Left lung (tissue), 4 donors: ENCODE measurements at regions not wholly inside any gene's neighbourhood (a gene's known extent, or its start where the extent isn't known, plus 50 kb on each side); places are given as distances from the start of the nearest gene placed in this dataset.
A peak's percentile ranks its signal among the peaks of the same experiment; 100 is the strongest.

Experiments
- ATAC-seq: fragments of 200-7000 bp; cut with Tn5 transposase; one replicate; pipeline ENCODE4 v1.9.1; 2020; ENCODE audit warnings: moderate library complexity
- DNase-seq, 4 donors: peaks; one replicate each; pipeline ENCODE4 v3.0.0-alpha.2; 2013 to 2020
- H3K27ac ChIP-seq, 2 donors: fragments of 200-600 bp; sonication (generic) in 1 of 2; one replicate each; pipeline versions ENCODE4 v1.5.0 to v1.8.0; 2020 to 2021
- H3K27me3 ChIP-seq, 2 donors: fragments of 200-600 bp; sonication (generic) in 1 of 2; one replicate each; pipeline versions ENCODE4 v1.5.0 to v1.8.0; 2020 to 2021
- H3K36me3 ChIP-seq, 2 donors: fragments of 200-600 bp; sonication (generic) in 1 of 2; one replicate each; pipeline versions ENCODE4 v1.5.0 to v1.8.0; 2020 to 2021
- H3K4me1 ChIP-seq, 2 donors: fragments of 200-600 bp; one replicate each; pipeline ENCODE4 v1.8.0; 2021
- H3K4me3 ChIP-seq, 2 donors: fragments of 200-600 bp; sonication (generic) in 1 of 2; one replicate each; pipeline versions ENCODE4 v1.5.0 to v1.8.0; 2020 to 2021; ENCODE audit warnings: mild to moderate bottlenecking in 1 of 2
- H3K9me3 ChIP-seq, 2 donors: fragments of 200-600 bp; sonication (generic) in 1 of 2; one replicate each; pipeline versions ENCODE4 v1.5.0 to v1.8.0; 2020 to 2021
- CTCF ChIP-seq, 2 donors: fragments of 200-600 bp; sonication (generic) in 1 of 2; IDR thresholded peaks; one replicate each; pipeline versions ENCODE4 v1.5.0 to v1.8.0; 2021; ENCODE audit warnings: antibody characterized with exemption in 2 of 2
- intact Hi-C, 2 donors: fragments of 100-400 bp; cut with DNase I; formaldehyde crosslinking; loops; one replicate each; pipeline versions ENCODE4 v1.11.2 to v1.14.2; 2022
- donor health status: DM: no; HTN: yes; CAD: no.
- donor health status: DM: no; HTN: no; CAD: no.

GRCh38 chr5:61268871-61269270 lies 63.2 kb upstream of the ZSWIM6 start:
- no peak for TF ChIP-seq CTCF (IDR thresholded peaks at IDR 0.05)

GRCh38 chr5:61270510-61271165 lies 61.4 kb upstream of the ZSWIM6 start:
- no peaks in the 10 kb centered on the region for H3K36me3 ChIP-seq
- no peaks in the 10 kb centered on the region for H3K9me3 ChIP-seq
- DNase-seq = no peak
- intact Hi-C loops = no loop called here
- no peak for TF ChIP-seq CTCF (IDR thresholded peaks at IDR 0.05)
- no peaks in the 10 kb centered on the region for H3K27me3 ChIP-seq
- no peak for ATAC-seq
- no peak overlapping the region for H3K4me3 ChIP-seq
- H3K27ac ChIP-seq = no peak overlapping the region
- peaks cover 12 to 25% of the 10 kb centered on the region in 2 donors for H3K4me1 ChIP-seq

More at GRCh38 chr5:61268871-61269270, 63.2 kb upstream of the ZSWIM6 start:
- Histone ChIP-seq H3K9me3 (no peaks in the 10 kb centered on the region), H3K4me1 (peaks cover 5 to 15% of the 10 kb centered on the region in 2 donors), H3K36me3 (no peaks in the 10 kb centered on the region), H3K27ac (no peak overlapping the region), H3K4me3 (no peak overlapping the region), H3K27me3 (no peaks in the 10 kb centered on the region)
- ATAC-seq (no peak), DNase-seq (no peak)
- intact Hi-C loops = no loop called here

- Histone ChIP-seq H3K4me1 (peaks cover 18 to 45% of the 10 kb centered on the region in 2 donors), H3K4me3 (no peak overlapping the region), H3K9me3 (no peaks in the 10 kb centered on the region), H3K27ac (no peak overlapping the region), H3K36me3 (no peaks in the 10 kb centered on the region), H3K27me3 (no peaks in the 10 kb centered on the region)
- intact Hi-C loops = no loop called here
- ATAC-seq (no peak), DNase-seq (no peak)
- no peak for TF ChIP-seq CTCF (IDR thresholded peaks at IDR 0.05)
Observed at GRCh38 chr5:61272688-61273087, 59.4 kb upstream of the ZSWIM6 start.

- intact Hi-C loops = no loop called here
- Histone ChIP-seq H3K4me1 (peaks cover 18 to 52% of the 10 kb centered on the region in 2 donors), H3K4me3 (no peak overlapping the region), H3K27me3 (no peaks in the 10 kb centered on the region), H3K27ac (peak overlapping the region in 1 of 2 donors; percentile 85), H3K9me3 (no peaks in the 10 kb centered on the region), H3K36me3 (no peaks in the 10 kb centered on the region)
- no peak for ATAC-seq
- no peak for DNase-seq
- no peak for TF ChIP-seq CTCF (IDR thresholded peaks at IDR 0.05)
Observed at GRCh38 chr5:61273279-61273975, 58.6 kb upstream of the ZSWIM6 start.

- peak in 1 of 4 donors; percentile 47 for DNase-seq
- H3K4me1 ChIP-seq = peaks cover 18 to 58% of the 10 kb centered on the region in 2 donors
- TF ChIP-seq CTCF (IDR thresholded peaks at IDR 0.05) = no peak
- ATAC-seq = no peak
- H3K27ac ChIP-seq = peak overlapping the region in 1 of 2 donors; percentile 85
- intact Hi-C loops = no loop called here
- H3K4me3 ChIP-seq = no peak overlapping the region
- H3K36me3 ChIP-seq = no peaks in the 10 kb centered on the region
- no peaks in the 10 kb centered on the region for H3K27me3 ChIP-seq
- H3K9me3 ChIP-seq = no peaks in the 10 kb centered on the region
Observed at GRCh38 chr5:61274511-61274911, 57.5 kb upstream of the ZSWIM6 start.
